ENCODE measurements at regions not wholly inside any gene's neighbourhood (a gene's known extent, or its start where the extent isn't known, plus 50 kb on each side); places are given as distances from the start of the nearest gene placed in this dataset.

DNA sequence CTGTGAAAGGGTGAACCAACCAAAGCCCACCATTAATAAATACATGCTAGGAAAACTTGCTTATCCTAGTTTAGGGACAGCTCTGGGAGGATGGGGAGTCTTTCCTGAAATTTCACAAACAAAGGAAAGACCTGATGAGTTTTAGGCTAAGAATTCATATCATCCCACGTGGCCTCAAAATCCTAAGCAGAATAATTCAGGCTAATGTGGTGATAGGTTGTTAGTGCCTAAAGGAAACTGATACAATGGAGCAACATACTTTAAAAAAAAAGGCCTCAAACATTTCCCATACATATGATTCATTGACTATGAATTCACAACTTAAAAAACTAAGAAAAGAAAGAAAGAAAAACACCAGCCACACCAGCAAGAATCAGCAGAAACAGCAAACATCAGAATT lies 126.9 kb upstream of the CNTN4 start:
- ATAC-seq = no peak
- CTCF ChIA-PET (ENCODE audit: low intra/inter-chr PET ratio) = no interaction called here
- in situ Hi-C loops (cut with MboI) = no loop called here

More for the DNA sequence above, 126.9 kb upstream of the CNTN4 start:
- Histone ChIP-seq H3K9me1 (ENCODE audit: control insufficient read depth, insufficient read depth, low read length) (no peaks in the 10 kb centered on the region), H2AFZ (ENCODE audit: low read depth, low read length) (no peak overlapping the region), H3K9ac (ENCODE audit: insufficient read depth in 1 of 2, low read depth in 2 of 2, low read length in 2 of 2) (no peak overlapping the region), H3K4me3 (no peak overlapping the region), H4K20me1 (replicated peaks; ENCODE audit: control insufficient read depth, insufficient read depth, low read length) (no peaks in the 10 kb centered on the region), H3K36me3 (ENCODE audit: control insufficient read depth, insufficient read depth, low read length) (no peaks in the 10 kb centered on the region), H3K79me2 (ENCODE audit: control insufficient read depth, insufficient read depth, low read length) (no peaks in the 10 kb centered on the region), H3K27ac (ENCODE audit: extremely low read depth, low read depth, low read length) (no peak overlapping the region), H3K27me3 (ENCODE audit: control insufficient read depth in 2 of 2, insufficient read depth in 2 of 2, low read length in 2 of 2) (no peaks in the 10 kb centered on the region), H3K4me2 (ENCODE audit: insufficient read depth, low read length) (no peak overlapping the region), H3K9me3 (replicated peaks; ENCODE audit: control insufficient read depth, insufficient read depth, low read depth, low read length) (peaks cover 4% of the 10 kb centered on the region), H3K4me1 (replicated peaks in 1 of 2; ENCODE audit: control insufficient read depth in 2 of 2, insufficient read depth in 2 of 2, low read length in 2 of 2) (no peaks in the 10 kb centered on the region)
- no TSS peak for BruUV-seq (replicated peaks)
- intact Hi-C loops (cut with micrococcal nuclease) = no loop called here
- POLR2A ChIA-PET = interaction anchor here (0.7 kb wide), 1 partner anchor 367 kb away, joined by 3 read pairs; no protein-coding TSS in a partner anchor
- whole genome bisulfite sequencing (ENCODE audit: insufficient coverage, low coverage, missing lambda C conversion rate) = 0% methylated on average over 1 of the region's 1 CpG
- no peak for TF ChIP-seq NFXL1 (CRISPR knock-in tag; IDR thresholded peaks at IDR 0.05)
- TF ChIP-seq, protein P1, sequence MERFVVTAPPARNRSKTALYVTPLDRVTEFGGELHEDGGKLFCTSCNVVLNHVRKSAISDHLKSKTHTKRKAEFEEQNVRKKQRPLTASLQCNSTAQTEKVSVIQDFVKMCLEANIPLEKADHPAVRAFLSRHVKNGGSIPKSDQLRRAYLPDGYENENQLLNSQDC (CRISPR knock-in tag; IDR thresholded peaks at IDR 0.05) = no peak
- no peak for TF ChIP-seq CEBPB (tag; IDR thresholded peaks at IDR 0.05)
- TF ChIP-seq, protein P2, sequence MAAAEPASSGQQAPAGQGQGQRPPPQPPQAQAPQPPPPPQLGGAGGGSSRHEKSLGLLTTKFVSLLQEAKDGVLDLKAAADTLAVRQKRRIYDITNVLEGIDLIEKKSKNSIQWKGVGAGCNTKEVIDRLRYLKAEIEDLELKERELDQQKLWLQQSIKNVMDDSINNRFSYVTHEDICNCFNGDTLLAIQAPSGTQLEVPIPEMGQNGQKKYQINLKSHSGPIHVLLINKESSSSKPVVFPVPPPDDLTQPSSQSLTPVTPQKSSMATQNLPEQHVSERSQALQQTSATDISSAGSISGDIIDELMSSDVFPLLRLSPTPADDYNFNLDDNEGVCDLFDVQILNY (CRISPR knock-in tag; IDR thresholded peaks at IDR 0.05) = no peak
- TF ChIP-seq PYGO2 (tag; IDR thresholded peaks at IDR 0.05) = no peak
- no peak for TF ChIP-seq GTF2A2 (tag; IDR thresholded peaks at IDR 0.05)
- TF ChIP-seq, protein P3, sequence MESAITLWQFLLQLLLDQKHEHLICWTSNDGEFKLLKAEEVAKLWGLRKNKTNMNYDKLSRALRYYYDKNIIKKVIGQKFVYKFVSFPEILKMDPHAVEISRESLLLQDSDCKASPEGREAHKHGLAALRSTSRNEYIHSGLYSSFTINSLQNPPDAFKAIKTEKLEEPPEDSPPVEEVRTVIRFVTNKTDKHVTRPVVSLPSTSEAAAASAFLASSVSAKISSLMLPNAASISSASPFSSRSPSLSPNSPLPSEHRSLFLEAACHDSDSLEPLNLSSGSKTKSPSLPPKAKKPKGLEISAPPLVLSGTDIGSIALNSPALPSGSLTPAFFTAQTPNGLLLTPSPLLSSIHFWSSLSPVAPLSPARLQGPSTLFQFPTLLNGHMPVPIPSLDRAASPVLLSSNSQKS (CRISPR knock-in tag; IDR thresholded peaks at IDR 0.05) = no peak
- DNase-seq (ENCODE audit: extremely low read depth in 1 of 4, low spot score in 3 of 4) (no peak), FAIRE-seq (no peak)
